ENCODE measurements at regions not wholly inside any gene's neighbourhood (a gene's known extent, or its start where the extent isn't known, plus 50 kb on each side); places are given as distances from the start of the nearest gene placed in this dataset.
"Not testable (repeated sequence)": the region's sequence is repeated elsewhere in the genome, so short reads cannot be mapped to it uniquely, and the experiment has no call there.

DNA sequence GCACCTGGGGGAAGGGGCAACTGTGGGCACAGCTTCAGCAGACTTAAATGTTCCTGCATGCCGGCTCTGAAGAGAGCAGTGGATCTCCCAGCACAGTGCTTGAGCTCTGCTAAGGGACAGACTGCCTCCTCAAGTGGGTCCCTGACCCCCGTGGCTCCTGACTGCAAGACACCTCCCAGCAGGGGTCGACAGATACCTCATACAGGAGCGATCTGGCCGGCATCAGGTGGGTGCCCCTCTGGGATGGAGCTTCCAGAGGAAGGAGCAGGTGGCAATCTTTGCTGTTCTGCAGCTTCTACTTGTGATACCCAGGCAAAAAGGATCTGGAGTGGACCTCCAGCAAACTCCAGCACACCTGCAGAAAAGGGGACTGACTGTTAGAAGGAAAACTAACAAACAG, 871.5 kb downstream of the DIAPH3 start:
- not testable (repeated sequence) for TF ChIP-seq EP300 (IDR thresholded peaks at IDR 0.05)
- TF ChIP-seq, protein P1, sequence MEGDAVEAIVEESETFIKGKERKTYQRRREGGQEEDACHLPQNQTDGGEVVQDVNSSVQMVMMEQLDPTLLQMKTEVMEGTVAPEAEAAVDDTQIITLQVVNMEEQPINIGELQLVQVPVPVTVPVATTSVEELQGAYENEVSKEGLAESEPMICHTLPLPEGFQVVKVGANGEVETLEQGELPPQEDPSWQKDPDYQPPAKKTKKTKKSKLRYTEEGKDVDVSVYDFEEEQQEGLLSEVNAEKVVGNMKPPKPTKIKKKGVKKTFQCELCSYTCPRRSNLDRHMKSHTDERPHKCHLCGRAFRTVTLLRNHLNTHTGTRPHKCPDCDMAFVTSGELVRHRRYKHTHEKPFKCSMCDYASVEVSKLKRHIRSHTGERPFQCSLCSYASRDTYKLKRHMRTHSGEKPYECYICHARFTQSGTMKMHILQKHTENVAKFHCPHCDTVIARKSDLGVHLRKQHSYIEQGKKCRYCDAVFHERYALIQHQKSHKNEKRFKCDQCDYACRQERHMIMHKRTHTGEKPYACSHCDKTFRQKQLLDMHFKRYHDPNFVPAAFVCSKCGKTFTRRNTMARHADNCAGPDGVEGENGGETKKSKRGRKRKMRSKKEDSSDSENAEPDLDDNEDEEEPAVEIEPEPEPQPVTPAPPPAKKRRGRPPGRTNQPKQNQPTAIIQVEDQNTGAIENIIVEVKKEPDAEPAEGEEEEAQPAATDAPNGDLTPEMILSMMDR (IDR thresholded peaks at IDR 0.05): not testable (repeated sequence)

All from sigmoid colon (tissue), 4 donors.